Naive B cell (primary cell): ENCODE measurements at regions not wholly inside any gene's neighbourhood (a gene's known extent, or its start where the extent isn't known, plus 50 kb on each side); places are given as distances from the start of the nearest gene placed in this dataset.

Experiments used
- ATAC-seq, 2 donors: fragments of 150-1000 bp; cut with Tn5 transposase; 2 replicates each; pipeline ENCODE4 v1.10.0; 2021; ENCODE audit warnings: low read depth in 2 of 2, mild to moderate bottlenecking in 2 of 2, moderate library complexity in 2 of 2
- DNase-seq: peaks from one replicate; pipeline ENCODE4 v3.0.0; 2022
- H3K27ac Mint-ChIP-seq, 6 donors: one replicate each; pipeline ENCODE4 v1.8.0; 2020 to 2022; ENCODE audit warnings: mild to moderate bottlenecking in 6 of 6, mixed read lengths in 6 of 6, moderate library complexity in 5 of 6, inconsistent platforms in 2 of 6
- H3K27me3 Mint-ChIP-seq, 3 donors: one replicate each; pipeline ENCODE4 v1.8.0; 2021 to 2022; ENCODE audit warnings: mixed read lengths in 3 of 3, mild to moderate bottlenecking in 1 of 3
- H3K36me3 Mint-ChIP-seq, 2 donors: one replicate each; pipeline ENCODE4 v1.8.0; 2020 to 2022; ENCODE audit warnings: mixed read lengths in 2 of 2, inconsistent platforms in 1 of 2, mild to moderate bottlenecking in 1 of 2
- H3K4me1 Mint-ChIP-seq, 3 donors: one replicate each; pipeline ENCODE4 v1.8.0; 2020 to 2022; ENCODE audit warnings: mixed read lengths in 3 of 3, inconsistent platforms in 1 of 3, mild to moderate bottlenecking in 1 of 3, moderate library complexity in 1 of 3
- H3K4me3 Mint-ChIP-seq, 8 donors: one replicate each; pipeline ENCODE4 v1.8.0; 2020 to 2022; ENCODE audit warnings: mild to moderate bottlenecking in 8 of 8, mixed read lengths in 8 of 8, moderate library complexity in 8 of 8, inconsistent platforms in 2 of 8
- H3K9me3 Mint-ChIP-seq, 7 donors: one replicate each; pipeline ENCODE4 v1.8.0; 2020 to 2022; ENCODE audit warnings: mixed read lengths in 7 of 7, mild to moderate bottlenecking in 5 of 7, inconsistent platforms in 2 of 7, moderate library complexity in 1 of 7

- Mint-ChIP-seq H3K27me3 (no peaks in the 10 kb centered on the region), H3K9me3 (peaks cover 0 to 9% (median 0%) of the 10 kb centered on the region in 7 donors), H3K4me1 (no peaks in the 10 kb centered on the region), H3K36me3 (no peaks in the 10 kb centered on the region), H3K27ac (no peak overlapping the region), H3K4me3 (no peak overlapping the region)
- DNase-seq (no peak), ATAC-seq (no peak)
Observed at GRCh38 chrX:6384371-6384770, 150.5 kb downstream of the VCX3A start.

- H3K36me3 Mint-ChIP-seq, result no peaks in the 10 kb centered on the region
- no peak overlapping the region for H3K4me3 Mint-ChIP-seq
- no peaks in the 10 kb centered on the region for H3K4me1 Mint-ChIP-seq
Observed at GRCh38 chrX:6383917-6384316, 151.0 kb downstream of the VCX3A start.

GRCh38 chrX:6383488-6383887 lies 151.4 kb downstream of the VCX3A start:
- ATAC-seq (no peak), DNase-seq (no peak)
- H3K27ac Mint-ChIP-seq, result peak overlapping the region in 1 of 6 donors; percentile 17
- H3K9me3 Mint-ChIP-seq, result peaks cover 0 to 7% (median 0%) of the 10 kb centered on the region in 7 donors
- H3K4me3 Mint-ChIP-seq, result no peak overlapping the region
- no peaks in the 10 kb centered on the region for H3K36me3 Mint-ChIP-seq
- no peaks in the 10 kb centered on the region for H3K4me1 Mint-ChIP-seq
- no peaks in the 10 kb centered on the region for H3K27me3 Mint-ChIP-seq

More at GRCh38 chrX:6383917-6384316, 151.0 kb downstream of the VCX3A start:
- H3K9me3 Mint-ChIP-seq, result peaks cover 0 to 9% (median 0%) of the 10 kb centered on the region in 7 donors
- H3K27ac Mint-ChIP-seq, result no peak overlapping the region
- H3K27me3 Mint-ChIP-seq, result no peaks in the 10 kb centered on the region
- no peak for ATAC-seq
- no peak for DNase-seq

- Mint-ChIP-seq H3K4me3 (no peak overlapping the region), H3K4me1 (no peaks in the 10 kb centered on the region), H3K9me3 (peaks cover 0 to 4% (median 0%) of the 10 kb centered on the region in 7 donors), H3K27me3 (no peaks in the 10 kb centered on the region), H3K36me3 (no peaks in the 10 kb centered on the region), H3K27ac (no peak overlapping the region)
- no peak for DNase-seq
- ATAC-seq, result no peak
Observed at GRCh38 chrX:6382284-6382683, 152.6 kb downstream of the VCX3A start.

GRCh38 chrX:6377103-6377764 lies 148.6 kb upstream of the NLGN4X start:
- H3K4me1 Mint-ChIP-seq, result no peaks in the 10 kb centered on the region
- no peaks in the 10 kb centered on the region for H3K27me3 Mint-ChIP-seq
- H3K4me3 Mint-ChIP-seq, result no peak overlapping the region
- H3K9me3 Mint-ChIP-seq, result peaks cover 0 to 4% (median 0%) of the 10 kb centered on the region in 7 donors
- H3K27ac Mint-ChIP-seq, result no peak overlapping the region
- no peaks in the 10 kb centered on the region for H3K36me3 Mint-ChIP-seq
- DNase-seq (no peak), ATAC-seq (no peak)

- Mint-ChIP-seq H3K4me1 (no peaks in the 10 kb centered on the region), H3K27me3 (no peaks in the 10 kb centered on the region), H3K4me3 (no peak overlapping the region), H3K36me3 (no peaks in the 10 kb centered on the region), H3K27ac (no peak overlapping the region), H3K9me3 (peaks cover 0 to 4% (median 0%) of the 10 kb centered on the region in 7 donors)
- ATAC-seq (no peak), DNase-seq (no peak)
Observed at GRCh38 chrX:6374556-6374955, 145.9 kb upstream of the NLGN4X start.

- no peaks in the 10 kb centered on the region for H3K36me3 Mint-ChIP-seq
- H3K4me3 Mint-ChIP-seq, result no peak overlapping the region
- no peaks in the 10 kb centered on the region for H3K27me3 Mint-ChIP-seq
- no peak for ATAC-seq
- peaks cover 0 to 4% (median 0%) of the 10 kb centered on the region in 7 donors for H3K9me3 Mint-ChIP-seq
- no peaks in the 10 kb centered on the region for H3K4me1 Mint-ChIP-seq
- no peak overlapping the region for H3K27ac Mint-ChIP-seq
- no peak for DNase-seq
Observed at GRCh38 chrX:6372981-6373380, 144.3 kb upstream of the NLGN4X start.

GRCh38 chrX:6371353-6371752 lies 142.7 kb upstream of the NLGN4X start:
- Mint-ChIP-seq H3K27me3 (no peaks in the 10 kb centered on the region), H3K9me3 (peaks cover 0 to 4% (median 0%) of the 10 kb centered on the region in 7 donors), H3K4me3 (no peak overlapping the region), H3K27ac (no peak overlapping the region), H3K36me3 (no peaks in the 10 kb centered on the region), H3K4me1 (no peaks in the 10 kb centered on the region)
- ATAC-seq (no peak), DNase-seq (no peak)

- Mint-ChIP-seq H3K4me3 (no peak overlapping the region), H3K9me3 (peaks cover 0 to 6% (median 0%) of the 10 kb centered on the region in 7 donors), H3K4me1 (no peaks in the 10 kb centered on the region), H3K36me3 (no peaks in the 10 kb centered on the region), H3K27me3 (no peaks in the 10 kb centered on the region), H3K27ac (no peak overlapping the region)
- no peak for ATAC-seq
- no peak for DNase-seq
Observed at GRCh38 chrX:6363188-6363587, 134.5 kb upstream of the NLGN4X start.

GRCh38 chrX:6325437-6325836 lies 96.8 kb upstream of the NLGN4X start:
- H3K4me3 Mint-ChIP-seq, result no peak overlapping the region
- no peak overlapping the region for H3K27ac Mint-ChIP-seq
- H3K27me3 Mint-ChIP-seq, result peaks cover 0 to 14% (median 0%) of the 10 kb centered on the region in 3 donors
- H3K36me3 Mint-ChIP-seq, result peaks cover 0 to 7% of the 10 kb centered on the region in 2 donors
- H3K4me1 Mint-ChIP-seq, result no peaks in the 10 kb centered on the region
- no peak for ATAC-seq
- DNase-seq, result no peak
- H3K9me3 Mint-ChIP-seq, result peaks cover 0 to 36% (median 22%) of the 10 kb centered on the region in 7 donors

- Mint-ChIP-seq H3K27me3 (no peaks in the 10 kb centered on the region), H3K27ac (no peak overlapping the region), H3K9me3 (peaks cover 0 to 5% (median 2%) of the 10 kb centered on the region in 7 donors), H3K36me3 (no peaks in the 10 kb centered on the region), H3K4me3 (no peak overlapping the region), H3K4me1 (peaks cover 0 to 5% (median 0%) of the 10 kb centered on the region in 3 donors)
- ATAC-seq (no peak), DNase-seq (no peak)
Observed at GRCh38 chrX:6313356-6313755, 84.7 kb upstream of the NLGN4X start.

GRCh38 chrX:6311540-6311939 lies 82.9 kb upstream of the NLGN4X start:
- Mint-ChIP-seq H3K36me3 (no peaks in the 10 kb centered on the region), H3K4me3 (no peak overlapping the region), H3K4me1 (peaks cover 0 to 5% (median 0%) of the 10 kb centered on the region in 3 donors), H3K27me3 (no peaks in the 10 kb centered on the region), H3K27ac (peak overlapping the region in 1 of 6 donors; percentile 39), H3K9me3 (peaks cover 0 to 6% (median 4%) of the 10 kb centered on the region in 7 donors)
- no peak for ATAC-seq
- DNase-seq, result no peak

GRCh38 chrX:6307156-6307555 lies 78.5 kb upstream of the NLGN4X start:
- Mint-ChIP-seq H3K4me3 (no peak overlapping the region), H3K36me3 (no peaks in the 10 kb centered on the region), H3K27ac (no peak overlapping the region), H3K9me3 (peaks cover 0 to 10% (median 6%) of the 10 kb centered on the region in 7 donors), H3K4me1 (peaks cover 0 to 5% (median 0%) of the 10 kb centered on the region in 3 donors), H3K27me3 (no peaks in the 10 kb centered on the region)
- DNase-seq (no peak), ATAC-seq (no peak)

GRCh38 chrX:6299724-6300123 lies 71.1 kb upstream of the NLGN4X start:
- Mint-ChIP-seq H3K27me3 (peaks cover 0 to 4% (median 0%) of the 10 kb centered on the region in 3 donors), H3K4me3 (no peak overlapping the region), H3K27ac (no peak overlapping the region), H3K36me3 (no peaks in the 10 kb centered on the region), H3K4me1 (peaks cover 0 to 3% (median 0%) of the 10 kb centered on the region in 3 donors), H3K9me3 (peaks cover 0 to 8% (median 3%) of the 10 kb centered on the region in 7 donors)
- DNase-seq (no peak), ATAC-seq (no peak)
